Activated CD4-positive, CD25-positive, alpha-beta regulatory T cell treated with anti-CD3 and anti-CD28 coated beads, Interleukin-2, amount 50 U/mL, for 72 hours (primary cell): ENCODE measurements at regions not wholly inside any gene's neighbourhood (a gene's known extent, or its start where the extent isn't known, plus 50 kb on each side); places are given as distances from the start of the nearest gene placed in this dataset.

Experiments
- DNase-seq: peaks from one replicate; pipeline ENCODE4 v3.0.0; 2021

DNA sequence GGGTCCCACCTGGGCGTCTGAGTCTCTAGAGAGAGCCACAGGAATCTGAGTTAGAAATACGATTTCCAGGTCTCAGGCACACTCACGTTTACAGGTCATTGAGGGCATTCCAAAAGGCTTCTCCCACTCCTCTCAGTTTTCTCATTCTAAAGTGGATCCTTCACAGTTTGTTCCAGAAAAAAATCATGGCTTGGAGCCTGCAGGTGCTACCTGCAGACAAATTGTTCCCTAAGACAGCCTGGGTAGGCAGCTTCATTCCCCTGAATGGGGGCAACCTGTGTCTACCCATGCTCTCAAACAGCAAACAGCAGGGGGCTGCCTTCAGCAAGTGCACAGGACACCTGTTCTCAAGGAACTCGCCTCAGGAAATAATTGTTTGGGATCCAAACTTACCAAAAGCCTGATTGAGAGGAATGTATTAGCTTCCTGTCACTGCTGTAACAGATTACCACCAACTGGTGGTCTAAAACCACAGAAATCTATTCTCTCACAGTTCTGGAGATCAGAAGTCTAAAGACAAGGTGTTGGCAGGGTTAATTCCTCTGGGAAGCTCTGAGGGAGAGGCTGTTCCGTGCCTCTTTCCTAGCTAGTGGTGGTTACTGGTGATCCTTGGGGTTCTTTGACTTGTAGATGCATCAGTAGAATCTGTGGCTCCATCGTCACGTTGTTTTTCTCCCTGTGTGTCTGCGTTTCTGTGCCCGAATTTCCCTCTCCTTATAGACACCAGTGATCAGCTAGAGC, 117.2 kb downstream of the RAB11FIP2 start:
- DNase-seq = no peak

DNA sequence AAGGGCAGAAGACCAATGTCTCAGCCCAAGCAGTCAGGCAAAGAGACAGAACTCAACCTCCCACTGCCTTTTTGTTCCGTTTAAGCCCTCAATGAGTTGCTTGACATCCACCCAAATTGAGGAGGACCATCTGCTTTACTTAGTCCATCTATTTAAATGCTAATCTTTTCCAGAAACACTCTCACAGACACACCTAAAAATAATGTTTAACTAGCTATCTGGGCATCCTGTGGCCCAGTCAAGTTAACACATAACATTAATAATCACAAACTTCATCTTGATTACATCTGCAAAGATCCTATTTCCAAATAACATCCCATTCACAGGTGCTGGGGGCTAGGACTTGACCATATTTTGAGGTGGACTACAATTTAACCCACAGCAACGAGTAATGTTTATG, 115.7 kb downstream of the RAB11FIP2 start:
- DNase-seq = no peak

DNA sequence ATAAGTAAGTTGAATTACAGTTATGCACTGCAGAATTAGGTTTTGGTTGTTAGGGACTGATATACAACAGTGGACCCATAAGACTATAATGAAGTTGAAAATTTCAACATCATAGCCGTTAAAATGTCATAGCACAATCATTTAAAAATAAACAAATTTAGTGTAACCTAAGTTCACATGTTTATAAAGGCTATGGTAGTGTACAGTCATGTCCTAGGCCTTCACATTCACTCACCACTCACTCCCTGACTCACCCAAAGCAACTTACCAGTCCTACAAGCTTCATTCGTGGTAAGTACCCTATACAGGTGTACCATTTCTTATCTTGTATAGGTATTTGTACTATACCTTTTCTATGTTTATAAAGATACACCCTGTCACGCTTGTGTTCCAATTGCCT, 113.7 kb downstream of the RAB11FIP2 start:
- DNase-seq = no peak

DNA sequence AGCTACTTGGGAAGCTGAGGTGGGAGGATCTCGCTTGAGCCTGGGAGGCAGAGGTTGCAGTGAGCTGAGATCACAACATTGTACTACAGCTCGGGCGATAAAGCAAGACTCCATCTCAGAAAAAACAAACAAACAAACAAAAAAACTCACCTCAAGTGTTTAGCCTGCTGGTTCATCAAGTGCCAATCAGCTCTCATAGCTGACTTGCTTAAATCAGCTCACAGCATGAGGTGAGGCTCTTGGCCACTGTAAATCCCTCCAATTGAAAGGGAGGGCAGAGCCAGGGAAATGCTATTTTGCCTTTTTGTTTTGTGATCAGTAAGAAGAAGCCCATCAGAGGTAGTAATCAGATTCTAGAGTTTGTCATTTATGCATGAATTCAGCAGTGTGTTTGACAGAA, 112.3 kb downstream of the RAB11FIP2 start:
- no peak for DNase-seq

DNA sequence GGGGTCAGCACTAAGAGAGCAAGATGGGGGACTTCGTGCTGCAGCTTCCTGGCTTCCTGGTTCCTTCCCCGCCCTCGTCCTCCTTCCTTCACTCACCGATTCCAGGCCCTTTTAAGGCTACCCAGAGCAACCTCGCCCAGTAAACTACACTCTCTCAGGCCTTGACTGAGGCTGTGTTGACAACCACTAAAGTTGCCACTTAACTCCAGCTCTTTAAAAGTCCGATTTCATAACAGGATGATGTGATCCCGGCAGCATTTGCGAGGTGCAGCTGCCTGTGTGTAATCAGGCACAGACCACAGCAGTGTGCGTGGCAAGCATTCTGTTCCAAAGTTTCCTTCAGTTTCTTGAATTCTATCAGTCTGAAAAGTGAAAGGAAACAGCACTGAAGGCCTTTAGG, 110.6 kb downstream of the RAB11FIP2 start:
- no peak for DNase-seq

DNA sequence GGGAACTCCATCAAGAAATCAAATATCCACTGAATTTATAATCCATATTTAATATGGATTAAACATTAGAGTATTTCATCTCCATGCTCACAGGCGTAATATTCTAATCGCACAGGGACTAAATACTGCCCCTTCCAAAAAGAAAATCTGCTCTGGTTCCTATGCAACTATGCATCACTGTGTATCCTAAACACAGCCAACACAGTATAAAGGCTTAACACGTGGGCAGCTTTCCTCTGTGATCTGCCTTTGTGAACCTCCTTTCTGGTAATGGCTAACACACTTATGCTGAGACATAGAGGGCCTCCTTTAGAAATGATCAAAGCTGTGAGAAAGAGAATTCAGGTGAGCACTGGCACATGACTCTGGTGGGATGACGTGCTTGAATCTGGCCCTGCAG, 110.2 kb downstream of the RAB11FIP2 start:
- DNase-seq = no peak

DNA sequence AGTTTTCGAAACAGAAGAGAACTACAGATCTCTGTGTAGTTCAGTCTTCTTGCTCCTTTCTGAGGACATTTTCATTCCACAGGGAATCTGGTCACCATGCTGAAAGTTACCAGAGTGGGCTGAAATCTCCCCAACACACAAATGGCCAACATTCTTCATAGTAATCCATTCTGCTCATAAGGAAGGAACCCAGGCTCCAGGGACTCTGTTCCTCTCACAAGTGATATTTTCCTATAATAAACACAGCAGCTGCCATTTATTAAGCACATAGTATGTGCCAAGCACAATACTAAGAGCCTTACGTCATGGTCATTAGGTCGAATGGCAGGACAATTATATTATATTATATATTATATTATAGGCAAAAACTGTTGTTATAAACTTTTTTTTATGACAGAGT, 109.8 kb downstream of the RAB11FIP2 start:
- DNase-seq = no peak

DNA sequence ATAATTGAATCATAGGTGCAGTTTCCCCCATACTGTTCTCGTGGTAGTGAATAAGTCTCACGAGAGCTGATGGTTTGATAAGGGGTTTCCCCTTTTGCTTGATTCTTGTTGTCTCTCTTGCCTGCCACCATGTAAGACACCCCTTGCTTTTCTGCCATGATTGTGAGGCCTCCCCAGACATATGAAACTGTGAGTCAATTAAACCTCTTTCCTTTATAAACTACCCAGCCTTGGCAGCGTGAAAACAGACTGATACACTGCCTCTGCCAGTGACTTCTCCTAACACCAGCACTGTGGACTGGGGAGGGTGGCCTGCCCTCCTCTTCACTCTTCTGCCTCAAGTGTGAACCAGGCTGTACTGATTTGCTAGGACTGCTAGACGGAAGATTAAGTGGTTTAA, 108.6 kb downstream of the RAB11FIP2 start:
- DNase-seq = no peak

DNA sequence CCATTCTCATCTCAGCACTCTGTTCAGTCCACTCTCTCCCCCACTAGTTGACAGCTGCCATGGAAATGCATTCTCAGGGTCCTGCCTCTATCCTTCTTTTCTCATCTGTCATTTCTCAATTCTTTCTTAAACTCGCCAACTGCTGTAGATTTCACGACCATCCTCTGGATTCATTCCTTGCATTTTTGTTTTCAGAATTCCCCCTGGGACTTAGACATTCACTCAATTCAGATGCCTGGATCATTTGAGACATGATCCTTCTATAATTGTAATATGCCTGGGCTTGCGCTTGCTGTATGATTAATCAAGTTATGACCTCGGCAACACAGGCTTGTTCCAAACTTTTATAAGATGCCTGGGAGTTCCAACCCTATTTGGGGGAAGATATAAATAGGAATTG, 104.5 kb downstream of the RAB11FIP2 start:
- DNase-seq = no peak

DNA sequence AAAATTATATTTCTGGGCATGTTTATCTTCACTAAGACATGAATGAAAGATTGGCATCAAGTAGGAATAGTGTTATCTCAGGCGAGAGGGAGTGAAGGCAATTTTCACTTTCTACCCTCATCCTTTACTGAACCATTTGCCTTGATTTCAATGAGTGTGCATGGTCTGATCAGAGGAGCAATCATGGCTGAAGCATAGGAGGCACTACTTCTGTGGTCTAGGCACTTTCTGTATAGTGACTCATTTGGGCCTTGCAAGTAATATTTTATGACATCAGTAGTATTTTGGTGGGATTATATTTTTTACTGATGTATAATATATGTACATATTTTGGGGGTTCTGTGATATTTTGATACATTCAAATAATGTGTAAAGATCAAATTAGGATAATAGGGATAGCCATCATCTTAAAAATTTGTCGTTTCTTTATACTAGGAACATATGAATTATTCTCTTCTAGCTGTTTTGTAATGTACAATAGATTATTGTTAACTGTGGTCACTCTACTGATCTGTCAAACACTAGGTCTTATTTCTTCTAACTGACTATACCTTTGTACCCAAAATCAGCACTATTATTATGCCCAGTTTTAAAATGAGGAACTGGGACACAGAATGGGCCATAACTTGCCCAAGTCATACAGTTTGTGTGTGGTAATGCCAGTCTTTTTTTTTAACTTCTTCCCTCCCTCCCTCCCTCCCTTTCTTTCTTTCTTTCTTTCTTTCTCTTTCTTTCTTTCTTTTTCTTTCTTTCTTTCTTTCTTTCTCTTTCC, 101.9 kb downstream of the RAB11FIP2 start:
- no peak for DNase-seq

DNA sequence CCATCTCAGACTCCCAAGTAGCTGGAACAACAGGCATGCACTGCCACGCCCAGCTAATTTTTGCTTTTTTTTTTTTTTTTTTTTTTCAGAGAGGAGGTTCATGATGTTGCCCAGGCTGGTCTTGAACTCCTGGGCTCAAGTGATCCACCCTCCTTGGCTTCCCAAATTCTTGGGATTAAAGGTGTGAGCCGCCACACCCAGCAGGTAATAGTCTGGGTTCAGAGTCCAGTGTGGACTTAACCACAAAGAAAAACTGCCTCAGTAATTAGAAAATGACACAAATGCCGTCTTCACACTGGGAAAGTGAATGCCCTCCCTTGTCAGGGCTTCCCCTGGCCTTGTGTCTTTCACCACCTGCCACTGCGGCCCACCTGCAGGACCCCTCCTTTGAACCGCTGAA, 101.1 kb downstream of the RAB11FIP2 start:
- DNase-seq = no peak

DNA sequence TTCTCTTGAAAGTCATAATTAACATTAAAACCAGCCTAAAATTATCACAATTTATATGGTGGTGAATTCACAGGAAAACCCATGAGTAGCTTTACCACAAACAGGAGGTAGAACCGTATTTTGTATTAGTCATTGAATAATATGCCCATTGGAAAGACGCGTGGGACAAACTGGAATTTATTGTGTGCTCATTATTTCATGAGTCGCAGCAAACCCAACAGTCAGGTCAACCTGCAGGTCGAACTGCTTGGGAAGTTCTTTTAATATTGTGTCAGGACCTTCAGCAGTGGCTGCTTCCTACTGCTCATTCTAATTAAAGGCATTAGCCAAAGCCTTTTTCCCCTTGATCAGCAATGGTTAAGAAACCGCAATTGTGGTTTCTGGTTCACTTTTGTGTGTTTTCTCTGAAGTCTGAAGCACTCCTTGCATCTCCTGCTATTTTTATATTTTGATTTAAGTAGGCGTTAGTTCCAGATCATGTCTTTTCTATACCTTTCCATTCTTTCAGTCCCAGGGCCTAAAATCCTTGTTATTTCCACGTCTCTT, 100.1 kb downstream of the RAB11FIP2 start:
- no peak for DNase-seq

DNA sequence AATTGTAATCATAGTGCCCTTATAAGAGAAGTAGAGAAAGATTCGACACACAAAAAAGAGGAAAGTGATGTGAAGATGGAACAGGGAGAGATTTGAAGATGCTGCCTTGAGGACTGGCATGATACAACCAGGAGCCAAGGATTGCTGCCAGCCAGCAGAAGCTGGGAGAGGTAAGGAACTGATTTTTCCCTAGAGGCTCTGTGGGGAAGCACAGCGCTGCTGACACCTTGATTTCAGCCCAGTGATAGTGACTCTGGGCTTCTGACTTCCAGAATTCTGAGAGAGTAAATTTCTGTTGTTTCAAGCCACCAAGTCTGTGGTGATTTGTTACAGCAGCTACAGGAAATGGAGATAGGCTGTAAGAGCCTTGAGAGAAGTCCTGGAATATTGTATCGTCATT, 98.2 kb downstream of the RAB11FIP2 start:
- no peak for DNase-seq

DNA sequence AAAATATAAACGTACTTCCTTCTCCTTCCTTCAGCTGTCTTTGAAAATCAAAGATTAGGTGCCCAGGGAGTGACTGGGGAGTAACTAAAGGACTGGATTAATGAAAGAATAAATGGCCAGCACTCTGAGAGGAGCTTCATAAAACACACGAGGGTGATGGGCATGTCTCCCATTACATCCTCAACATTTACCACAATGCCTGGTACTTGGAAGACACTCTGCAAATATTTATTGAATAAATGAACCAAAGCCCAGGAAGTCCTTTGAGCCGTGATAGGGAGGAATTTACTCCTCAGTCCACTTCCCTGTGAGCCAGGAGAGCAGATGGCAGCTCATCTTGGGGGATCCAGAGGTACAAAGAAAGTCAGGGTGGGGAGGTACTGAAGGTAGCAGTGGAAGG, 96.3 kb downstream of the RAB11FIP2 start:
- no peak for DNase-seq
